ENCODE measurements at regions not wholly inside any gene's neighbourhood (a gene's known extent, or its start where the extent isn't known, plus 50 kb on each side); places are given as distances from the start of the nearest gene placed in this dataset.

GRCh38 chr3:30458376-30459171 lies 147.8 kb upstream of the TGFBR2 start:
- TF ChIP-seq, protein P1, sequence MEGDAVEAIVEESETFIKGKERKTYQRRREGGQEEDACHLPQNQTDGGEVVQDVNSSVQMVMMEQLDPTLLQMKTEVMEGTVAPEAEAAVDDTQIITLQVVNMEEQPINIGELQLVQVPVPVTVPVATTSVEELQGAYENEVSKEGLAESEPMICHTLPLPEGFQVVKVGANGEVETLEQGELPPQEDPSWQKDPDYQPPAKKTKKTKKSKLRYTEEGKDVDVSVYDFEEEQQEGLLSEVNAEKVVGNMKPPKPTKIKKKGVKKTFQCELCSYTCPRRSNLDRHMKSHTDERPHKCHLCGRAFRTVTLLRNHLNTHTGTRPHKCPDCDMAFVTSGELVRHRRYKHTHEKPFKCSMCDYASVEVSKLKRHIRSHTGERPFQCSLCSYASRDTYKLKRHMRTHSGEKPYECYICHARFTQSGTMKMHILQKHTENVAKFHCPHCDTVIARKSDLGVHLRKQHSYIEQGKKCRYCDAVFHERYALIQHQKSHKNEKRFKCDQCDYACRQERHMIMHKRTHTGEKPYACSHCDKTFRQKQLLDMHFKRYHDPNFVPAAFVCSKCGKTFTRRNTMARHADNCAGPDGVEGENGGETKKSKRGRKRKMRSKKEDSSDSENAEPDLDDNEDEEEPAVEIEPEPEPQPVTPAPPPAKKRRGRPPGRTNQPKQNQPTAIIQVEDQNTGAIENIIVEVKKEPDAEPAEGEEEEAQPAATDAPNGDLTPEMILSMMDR (IDR thresholded peaks at IDR 0.05): no peak
- no peak for TF ChIP-seq EP300 (IDR thresholded peaks at IDR 0.05)
- TF ChIP-seq POLR2A (IDR thresholded peaks at IDR 0.05): no peak
